ENCODE measurements at regions not wholly inside any gene's neighbourhood (a gene's known extent, or its start where the extent isn't known, plus 50 kb on each side); places are given as distances from the start of the nearest gene placed in this dataset.

GRCh38 chr4:137950286-137950685 is 291.9 kb downstream of the SLC7A11 start:
- TF ChIP-seq CTCF (IDR thresholded peaks at IDR 0.05) (no peak), POLR2AphosphoS5 (IDR thresholded peaks at IDR 0.05) (no peak)

Data from stomach (tissue), 4 donors.